ENCODE measurements at regions not wholly inside any gene's neighbourhood (a gene's known extent, or its start where the extent isn't known, plus 50 kb on each side); places are given as distances from the start of the nearest gene placed in this dataset.

GRCh38 chr3:106365061-106365691, 496.4 kb upstream of the CBLB start:
- no peak for DNase-seq

GRCh38 chr3:106366352-106366751, 497.5 kb upstream of the CBLB start:
- no peak for DNase-seq

GRCh38 chr3:106367496-106367895, 498.7 kb upstream of the CBLB start:
- DNase-seq, result no peak

GRCh38 chr3:106371221-106371970, 502.6 kb upstream of the CBLB start:
- DNase-seq, result no peak

GRCh38 chr3:106371971-106372805, 503.4 kb upstream of the CBLB start:
- DNase-seq, result no peak

GRCh38 chr3:106372806-106373190, 504.0 kb upstream of the CBLB start:
- no peak for DNase-seq

GRCh38 chr3:106376016-106376570, 507.3 kb upstream of the CBLB start:
- no peak for DNase-seq

- DNase-seq, result no peak
These were observed 510.5 kb upstream of the CBLB start for GRCh38 chr3:106379251-106379750.

GRCh38 chr3:106380232-106380631, 511.4 kb upstream of the CBLB start:
- no peak for DNase-seq

- no peak for DNase-seq
These were observed 512.6 kb upstream of the CBLB start for GRCh38 chr3:106381286-106381938.

- peak; percentile 79 for DNase-seq
These were observed 513.1 kb upstream of the CBLB start for GRCh38 chr3:106381939-106382335.

GRCh38 chr3:106386050-106386449, 517.2 kb upstream of the CBLB start:
- no peak for DNase-seq

- DNase-seq, result no peak
These were observed 524.1 kb upstream of the CBLB start for GRCh38 chr3:106392915-106393314.

GRCh38 chr3:106397006-106397405, 528.2 kb upstream of the CBLB start:
- DNase-seq, result no peak

- DNase-seq, result no peak
These were observed 530.2 kb upstream of the CBLB start for GRCh38 chr3:106398891-106399600.

GRCh38 chr3:106399761-106400160, 530.9 kb upstream of the CBLB start:
- no peak for DNase-seq

- DNase-seq, result peak; percentile 71
These were observed 533.1 kb upstream of the CBLB start for GRCh38 chr3:106401666-106402490.

- DNase-seq, result no peak
These were observed 534.7 kb upstream of the CBLB start for GRCh38 chr3:106403371-106404145.

- no peak for DNase-seq
These were observed 544.9 kb upstream of the CBLB start for GRCh38 chr3:106413683-106414082.

- no peak for DNase-seq
These were observed 551.8 kb upstream of the CBLB start for GRCh38 chr3:106420628-106421027.

All from NCI-H446 treated with DMSO at 0.1 percent for 48 hours (cell line).